GM12891 (cell line): ENCODE measurements at regions not wholly inside any gene's neighbourhood (a gene's known extent, or its start where the extent isn't known, plus 50 kb on each side); places are given as distances from the start of the nearest gene placed in this dataset.

Experiments used
- POLR2A ChIP-seq: IDR thresholded peaks from 2 replicates; pipeline ENCODE4 v1.6.1; 2011; ENCODE audit warnings: low read depth, low read length, control low read depth
- POLR2AphosphoS5 ChIP-seq: IDR thresholded peaks from 2 replicates; pipeline ENCODE4 v1.6.1; 2011; ENCODE audit warnings: low read depth, low read length, control low read depth

GRCh38 chr5:91464886-91465646 lies 81.9 kb upstream of the ARRDC3 start:
- no peak for TF ChIP-seq POLR2AphosphoS5
- no peak for TF ChIP-seq POLR2A
